GM12891 (cell line): ENCODE measurements at regions not wholly inside any gene's neighbourhood (a gene's known extent, or its start where the extent isn't known, plus 50 kb on each side); places are given as distances from the start of the nearest gene placed in this dataset.

Source experiments
- POLR2A ChIP-seq: IDR thresholded peaks from 2 replicates; pipeline ENCODE4 v1.6.1; 2011; ENCODE audit warnings: low read depth, low read length, control low read depth
- POLR2AphosphoS5 ChIP-seq: IDR thresholded peaks from 2 replicates; pipeline ENCODE4 v1.6.1; 2011; ENCODE audit warnings: low read depth, low read length, control low read depth
- TAF1 ChIP-seq: IDR thresholded peaks from 2 replicates; pipeline ENCODE4 v1.6.1; 2011; ENCODE audit warnings: low read depth, low read length, control low read depth

DNA sequence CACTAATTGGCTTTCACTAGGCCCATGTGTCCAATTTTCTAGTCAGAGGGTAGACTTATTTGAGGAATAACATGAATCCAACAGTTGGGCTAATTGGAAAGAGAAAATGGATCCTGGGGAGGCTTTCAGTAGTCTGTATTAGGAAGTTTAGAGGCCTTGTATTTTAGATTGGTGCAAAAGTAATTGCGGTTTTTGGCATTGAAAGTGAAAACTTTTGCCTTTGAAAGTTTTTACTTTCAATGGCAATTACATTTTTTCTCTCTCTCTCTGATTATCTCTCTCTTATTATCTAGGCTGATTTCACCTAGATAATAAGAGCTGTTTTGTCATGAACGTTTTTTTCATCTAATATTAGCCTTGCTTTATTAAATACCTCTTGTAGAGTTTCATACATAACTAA lies 981.7 kb downstream of the REEP3 start:
- TF ChIP-seq POLR2A (no peak), POLR2AphosphoS5 (no peak), TAF1 (no peak)
